HG02571 (cell line): ENCODE measurements at regions not wholly inside any gene's neighbourhood (a gene's known extent, or its start where the extent isn't known, plus 50 kb on each side); places are given as distances from the start of the nearest gene placed in this dataset.
"Not testable (repeated sequence)": the region's sequence is repeated elsewhere in the genome, so short reads cannot be mapped to it uniquely, and the experiment has no call there.

Experiments
- ATAC-seq: cut with Tn5 transposase; IDR thresholded peaks from one replicate; pipeline ENCODE4 v1.9.1; 2021; ENCODE audit warnings: mild to moderate bottlenecking, moderate library complexity; ENCODE audit not compliant: unreplicated experiment

DNA sequence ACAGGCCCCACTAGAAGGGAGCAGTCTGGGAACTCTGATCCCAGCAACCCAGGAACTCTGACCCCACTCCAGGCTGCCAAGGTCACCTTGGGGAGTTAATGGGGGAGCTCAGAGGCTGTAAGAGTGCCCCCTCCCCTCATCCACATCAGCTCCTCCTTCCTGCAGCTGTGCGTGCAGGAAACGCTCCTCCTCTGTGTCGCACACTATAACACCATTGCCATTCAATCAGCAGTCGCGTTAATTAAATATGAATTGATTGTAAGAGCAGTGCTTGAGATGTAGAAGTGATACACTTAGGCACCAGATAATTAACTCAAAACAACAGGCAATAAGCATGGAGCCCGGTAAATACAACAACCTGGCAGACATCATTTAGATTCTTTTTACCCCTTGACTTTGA, 205.7 kb downstream of the MATN1 start:
- ATAC-seq, result not testable (repeated sequence)

DNA sequence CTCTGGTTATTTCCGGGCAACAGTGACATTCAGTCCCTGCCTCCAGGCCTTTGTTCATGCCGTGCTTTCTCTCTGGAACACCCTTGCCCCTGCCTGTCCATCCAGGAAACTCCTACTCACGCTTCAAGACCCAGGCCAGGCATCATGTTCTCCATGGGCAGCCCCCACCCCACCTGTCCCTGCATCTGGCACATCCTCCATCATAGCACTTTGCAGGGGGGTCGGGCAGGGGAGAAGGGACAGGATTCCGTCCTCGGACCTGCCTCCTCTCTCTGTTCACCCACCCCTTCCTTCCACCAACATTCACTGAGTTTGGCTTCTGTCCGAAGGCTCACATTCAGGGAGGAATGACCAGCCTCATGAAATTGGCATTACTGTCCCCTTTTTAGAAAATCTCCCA, 206.1 kb downstream of the MATN1 start:
- ATAC-seq, result not testable (repeated sequence)

DNA sequence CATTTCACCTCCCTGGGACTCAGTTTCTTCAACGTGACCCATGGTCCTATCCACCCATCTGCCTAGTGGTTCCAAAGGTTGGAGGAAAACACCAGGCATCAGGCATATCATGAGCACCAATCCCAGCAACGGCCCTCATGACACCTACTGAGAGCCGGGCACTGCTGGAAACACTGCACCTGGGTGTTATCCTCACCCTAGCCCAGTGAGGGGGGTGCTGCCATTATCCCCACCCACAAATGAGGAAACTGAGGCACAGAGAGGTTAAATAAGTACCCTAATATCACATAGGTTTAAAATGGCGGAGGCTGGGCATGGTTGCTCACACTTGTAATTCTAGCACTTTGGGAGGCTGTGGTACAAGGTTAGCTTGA, 206.9 kb downstream of the MATN1 start:
- ATAC-seq, result no peak

DNA sequence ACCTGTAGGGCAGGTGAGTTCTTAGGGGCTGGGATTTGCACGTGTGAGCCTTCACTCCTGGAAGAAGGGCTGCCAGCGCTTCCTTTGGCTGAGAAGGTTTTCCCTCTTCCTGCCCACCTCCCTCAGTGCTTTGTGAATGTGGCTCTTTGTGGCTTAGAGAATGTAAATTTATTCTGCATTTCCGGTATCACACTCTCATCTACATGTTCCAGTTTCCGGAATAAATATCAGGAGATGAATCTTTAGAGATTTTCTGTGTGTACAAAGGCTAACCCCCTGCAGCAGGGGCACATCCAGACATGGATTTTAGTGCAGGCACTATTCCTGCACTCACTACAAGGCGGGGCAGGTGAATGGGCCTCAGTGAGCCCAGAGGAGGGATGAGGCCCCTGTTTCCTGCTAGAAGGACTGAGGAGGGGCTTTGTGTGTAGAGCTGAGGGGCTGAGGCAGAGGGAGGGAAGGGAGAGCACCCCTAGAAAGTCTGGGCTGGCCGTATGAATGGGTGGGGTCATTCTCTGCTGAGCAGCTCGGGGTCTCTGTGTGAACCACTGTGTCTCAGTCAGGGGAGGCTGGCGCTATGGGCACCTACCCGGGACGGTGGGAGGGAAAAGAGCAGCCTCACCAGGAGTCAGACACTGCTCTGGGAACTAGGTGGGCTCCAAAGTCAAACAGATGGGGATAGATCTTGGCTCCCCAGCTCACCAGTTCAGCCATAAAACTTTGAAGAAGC, 207.5 kb downstream of the MATN1 start:
- ATAC-seq, result no peak

DNA sequence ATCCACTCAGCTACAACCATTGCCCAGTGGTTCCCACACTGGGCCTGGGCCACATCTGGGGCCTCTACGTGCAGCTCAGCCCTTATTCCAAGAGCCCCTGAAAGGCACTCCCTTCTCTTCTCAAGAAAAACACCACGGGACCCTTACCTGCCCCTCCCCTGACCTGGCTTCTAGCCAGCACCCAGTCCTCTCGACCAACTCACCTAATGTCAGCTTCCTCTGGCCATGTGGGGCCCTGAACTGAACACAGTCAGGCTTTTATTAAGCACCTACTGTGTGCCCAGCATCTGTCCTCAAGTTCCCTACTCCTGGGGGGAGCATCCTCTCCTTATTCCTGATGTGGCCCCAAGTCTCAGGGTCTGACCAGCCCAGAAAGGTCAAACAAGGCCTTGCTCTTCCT, 208.4 kb downstream of the MATN1 start:
- no peak for ATAC-seq

DNA sequence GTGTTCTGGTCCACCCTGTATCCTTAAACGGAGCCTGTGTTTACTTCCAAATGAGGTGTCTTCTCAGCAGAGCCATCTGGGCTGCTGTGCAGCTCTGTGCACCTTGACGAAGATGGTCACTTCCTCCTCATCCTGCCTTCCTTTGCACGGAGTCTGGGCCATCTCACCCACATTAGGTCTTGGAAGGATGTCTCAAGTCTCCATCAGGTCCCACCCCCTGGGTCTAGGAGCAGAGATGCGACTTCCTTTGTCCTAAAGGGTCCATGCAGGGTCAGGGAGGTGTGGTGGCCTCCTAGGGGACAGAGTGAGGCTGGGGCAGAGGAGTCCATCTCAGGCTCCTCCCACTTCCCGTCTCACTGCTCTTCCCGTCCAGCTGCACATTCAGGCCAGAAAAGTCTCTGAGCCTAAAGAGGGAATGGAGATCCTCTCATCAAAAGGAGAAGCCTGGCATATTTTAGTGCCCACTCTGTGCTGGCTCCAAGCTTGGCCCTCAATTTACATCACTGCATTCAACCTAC, 209.2 kb downstream of the MATN1 start:
- ATAC-seq, result no peak

DNA sequence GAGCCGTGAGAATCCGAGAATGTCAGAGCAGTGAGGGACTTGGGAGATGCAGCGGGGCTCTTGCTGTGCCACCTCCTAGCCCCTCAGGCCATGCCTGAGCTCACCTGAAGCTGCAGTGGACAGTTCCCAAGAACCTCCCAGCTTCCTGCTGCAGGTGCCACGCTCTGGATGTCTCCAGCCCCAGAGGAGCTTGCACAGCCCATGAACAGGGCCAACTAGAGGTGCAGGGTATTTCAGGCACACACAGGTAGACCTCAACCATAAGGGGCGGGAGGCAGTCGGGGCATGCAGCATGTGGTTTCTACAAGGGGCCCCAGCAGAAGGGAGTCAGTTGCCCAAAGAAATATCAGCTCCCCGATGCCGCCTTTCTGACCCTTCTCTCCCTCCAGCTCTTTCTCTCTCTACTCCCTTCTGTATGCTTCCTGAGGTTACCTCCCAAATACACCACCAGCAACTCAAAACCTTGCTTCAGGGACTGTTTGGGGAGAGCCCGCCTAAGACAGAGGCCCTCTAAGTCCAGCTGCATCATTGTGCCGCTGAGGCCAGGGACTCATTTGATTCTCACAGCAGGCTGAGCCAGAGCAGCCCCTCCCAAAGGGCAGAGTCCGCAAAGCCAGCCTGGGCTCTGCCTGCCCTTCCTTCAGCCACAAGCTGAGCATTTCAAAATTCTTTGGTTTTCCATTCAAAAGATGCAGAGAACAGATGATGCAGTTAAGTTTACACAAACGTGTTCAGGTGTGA, 209.8 kb downstream of the MATN1 start:
- no peak for ATAC-seq

DNA sequence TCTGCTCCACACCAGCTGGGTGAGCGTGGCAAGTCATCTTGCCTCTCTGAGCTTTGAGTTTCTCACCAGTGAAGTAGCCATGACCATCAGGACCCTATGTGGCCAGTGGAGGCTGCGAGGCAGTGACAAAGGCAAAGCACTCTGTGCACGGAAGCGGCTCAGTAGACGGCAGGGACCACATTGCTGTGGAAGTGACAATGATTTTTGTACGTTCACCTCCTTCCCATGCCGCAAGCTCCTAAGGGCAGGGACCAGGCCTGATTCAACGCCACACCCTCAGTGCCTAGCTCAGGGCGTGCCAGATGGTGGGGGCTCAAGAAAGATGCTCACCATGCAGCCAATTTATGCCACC, 210.5 kb downstream of the MATN1 start:
- ATAC-seq, result no peak

DNA sequence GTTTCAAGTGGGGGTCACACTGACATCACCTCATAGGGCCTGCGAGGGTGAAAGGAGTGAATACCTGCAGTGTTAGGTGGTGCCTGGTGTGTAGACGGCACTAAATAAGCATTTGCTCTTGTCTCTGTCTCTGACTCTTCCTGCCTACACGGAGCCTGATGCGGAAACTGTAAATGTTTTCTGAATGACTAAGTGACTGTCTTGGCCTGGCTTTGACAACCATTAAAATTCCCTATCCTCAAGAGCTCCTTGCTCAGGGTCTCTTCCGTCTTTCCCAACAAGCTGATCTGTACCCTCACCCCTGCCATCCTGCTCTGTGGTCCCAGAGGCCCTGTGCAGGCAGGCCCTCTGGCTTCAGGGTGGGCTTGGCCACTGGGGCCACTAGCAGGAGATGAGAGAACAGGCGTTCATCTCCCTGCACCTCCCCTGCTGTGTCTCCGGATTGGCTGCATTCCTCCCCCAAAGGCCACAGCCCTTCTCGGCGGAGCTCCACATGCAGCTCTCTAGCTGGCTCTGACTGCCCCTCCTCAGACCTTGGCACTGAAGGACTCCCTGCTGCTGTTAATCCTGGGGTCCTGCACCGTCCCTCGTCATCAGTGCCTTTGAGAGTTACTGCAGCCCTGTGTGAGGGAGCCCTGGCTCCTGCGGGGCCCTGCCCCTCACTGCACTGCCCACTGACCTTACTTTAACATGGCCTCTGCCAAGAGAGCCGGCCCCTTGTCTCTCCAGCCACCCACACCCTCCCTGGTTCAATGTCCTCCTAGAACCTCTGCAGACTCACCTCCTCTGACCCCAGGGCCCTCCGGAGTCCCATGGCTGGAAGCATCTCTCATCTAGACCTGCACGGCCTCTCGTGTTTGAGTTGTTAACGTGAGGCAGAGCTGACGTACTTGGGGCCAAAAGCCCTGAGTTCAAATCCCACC, 211.1 kb downstream of the MATN1 start:
- ATAC-seq, result no peak

DNA sequence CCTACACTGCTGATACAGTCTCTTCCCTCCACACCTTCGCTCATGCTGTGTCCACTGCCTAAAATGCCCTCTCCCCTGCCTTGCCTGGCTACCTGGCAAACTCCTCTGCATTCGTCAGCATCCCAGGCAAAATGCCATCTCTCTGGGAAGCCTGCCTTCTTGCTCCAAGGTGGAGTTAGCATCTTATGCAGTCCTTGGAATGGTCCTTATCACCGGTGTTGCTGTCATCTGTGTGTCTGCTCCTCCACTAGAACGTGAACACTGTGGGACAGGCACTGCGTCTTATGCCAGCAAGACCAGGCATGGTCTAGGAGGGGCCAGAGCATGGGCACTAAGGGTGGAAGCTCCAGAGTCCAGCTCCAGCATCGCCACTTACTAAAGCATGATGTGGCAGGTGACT, 211.8 kb downstream of the MATN1 start:
- ATAC-seq, result no peak

DNA sequence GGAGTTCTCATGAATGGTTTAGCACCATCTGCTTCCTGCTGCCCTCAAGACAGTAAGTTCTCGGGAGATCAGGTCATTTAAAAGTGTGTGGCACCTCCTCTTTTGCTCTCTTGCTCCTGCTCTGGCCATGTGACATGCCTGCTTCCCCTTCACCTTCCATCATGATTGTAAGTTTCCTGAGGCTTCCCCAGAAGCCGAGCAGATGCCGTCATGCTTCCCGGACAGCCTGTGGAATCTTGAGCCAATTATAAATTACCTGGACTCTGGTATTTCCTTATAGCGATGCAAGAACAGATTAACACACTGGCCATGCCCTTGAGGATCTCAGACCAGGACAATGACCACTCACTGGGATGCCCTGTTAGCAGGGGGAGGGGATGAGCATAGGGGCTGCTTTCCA, 212.3 kb downstream of the MATN1 start:
- no peak for ATAC-seq

DNA sequence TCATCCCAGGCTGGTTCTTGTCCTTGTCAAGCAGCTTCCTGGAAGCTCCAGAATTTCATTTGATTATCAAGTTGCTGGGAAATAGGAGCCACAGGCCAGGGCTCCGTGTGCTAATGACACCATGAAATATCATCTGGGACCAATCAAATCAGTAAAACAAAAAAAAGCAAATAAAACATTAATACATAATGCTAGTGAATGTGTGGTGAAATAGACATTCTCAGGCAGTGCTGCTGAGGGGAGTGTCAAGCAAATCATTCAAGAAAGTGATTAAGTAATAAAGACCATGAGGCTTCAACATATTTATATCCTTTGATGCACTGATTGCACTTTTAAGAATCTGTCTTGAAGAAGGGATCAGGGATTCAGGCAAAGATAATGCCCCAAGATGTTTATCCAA, 213.7 kb downstream of the MATN1 start:
- no peak for ATAC-seq

DNA sequence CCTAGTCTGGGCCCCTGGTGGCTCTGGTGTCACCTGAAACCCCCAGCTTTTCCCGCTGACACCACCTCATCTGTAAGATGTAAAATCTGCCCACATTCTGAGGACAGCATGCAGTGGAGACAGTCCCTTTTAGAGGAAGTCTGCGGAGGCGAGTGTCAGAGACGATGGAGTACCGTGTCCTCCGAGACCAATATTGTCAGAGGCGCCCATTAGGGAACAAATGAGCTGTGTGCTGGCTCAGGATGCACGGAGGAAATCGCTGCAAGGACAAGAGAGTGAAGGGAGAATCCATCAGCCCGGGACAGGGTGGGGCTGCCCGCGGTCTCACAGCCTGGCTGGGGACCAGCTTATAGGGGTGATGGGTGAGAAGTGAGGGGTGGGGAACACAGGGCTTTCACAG, 214.8 kb downstream of the MATN1 start:
- ATAC-seq, result no peak

DNA sequence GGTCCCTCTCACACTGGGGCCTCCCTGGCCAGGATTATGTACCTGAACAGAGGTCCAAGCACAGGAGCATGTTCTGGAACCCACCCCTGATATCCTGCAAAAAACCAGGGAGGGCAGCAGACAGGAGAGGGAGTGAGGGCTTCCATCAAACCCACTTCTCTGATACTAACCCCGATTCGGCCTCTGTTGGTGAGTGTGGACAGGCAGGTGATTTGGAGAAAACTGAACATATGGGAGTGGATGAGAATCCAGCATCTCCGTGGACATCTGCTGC, 215.3 kb downstream of the MATN1 start:
- ATAC-seq, result no peak

DNA sequence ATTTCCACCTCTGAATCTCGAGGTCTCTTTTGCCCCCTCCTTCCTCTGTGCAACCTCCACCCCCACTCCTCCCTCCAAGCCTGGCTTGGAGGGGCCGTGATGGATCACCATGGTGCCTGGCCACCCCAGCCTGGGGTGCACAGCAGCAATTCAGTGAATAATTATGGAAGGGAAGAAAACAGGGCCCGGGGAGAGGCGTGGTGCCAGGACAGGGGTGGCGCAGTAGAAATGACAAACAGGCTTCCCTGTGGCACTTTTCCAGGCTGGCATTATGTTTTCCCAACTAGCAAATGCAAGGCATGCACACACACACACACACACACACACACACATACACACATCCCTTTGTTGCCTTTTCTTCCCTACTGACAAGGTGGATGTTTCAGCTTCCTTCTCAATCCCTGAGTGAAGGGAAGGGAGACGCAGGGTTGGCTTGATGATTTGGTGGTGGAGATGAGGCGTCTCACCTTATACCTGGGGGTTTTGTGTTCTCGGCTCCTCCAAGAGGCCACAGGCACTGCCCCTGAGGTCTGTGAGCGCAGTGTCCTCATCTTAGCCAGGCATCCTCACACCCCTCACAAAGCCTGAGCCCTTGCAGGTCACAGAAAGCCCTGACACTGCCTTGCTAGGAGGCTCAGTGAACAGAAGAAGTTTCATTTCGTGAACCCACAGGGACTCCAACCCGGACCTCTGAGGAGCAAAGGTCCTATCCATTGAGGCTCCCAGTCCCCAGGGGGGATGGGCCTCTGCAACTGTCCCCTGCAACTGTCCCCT, 215.8 kb downstream of the MATN1 start:
- ATAC-seq, result no peak

DNA sequence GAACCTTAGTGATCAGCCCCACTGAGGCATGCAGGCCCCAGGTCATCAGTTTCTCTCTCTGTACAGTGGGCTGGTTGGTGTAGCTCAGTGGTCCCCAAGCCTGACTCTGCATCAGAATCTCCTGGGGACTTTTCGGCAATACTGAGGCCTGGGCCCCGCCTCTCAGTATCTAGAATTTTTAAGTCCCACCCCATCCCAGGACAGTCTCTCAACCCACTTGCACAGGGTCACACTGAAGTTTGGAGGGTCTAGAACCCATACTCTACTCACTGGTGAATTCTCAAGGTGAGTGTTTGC, 216.4 kb downstream of the MATN1 start:
- no peak for ATAC-seq

DNA sequence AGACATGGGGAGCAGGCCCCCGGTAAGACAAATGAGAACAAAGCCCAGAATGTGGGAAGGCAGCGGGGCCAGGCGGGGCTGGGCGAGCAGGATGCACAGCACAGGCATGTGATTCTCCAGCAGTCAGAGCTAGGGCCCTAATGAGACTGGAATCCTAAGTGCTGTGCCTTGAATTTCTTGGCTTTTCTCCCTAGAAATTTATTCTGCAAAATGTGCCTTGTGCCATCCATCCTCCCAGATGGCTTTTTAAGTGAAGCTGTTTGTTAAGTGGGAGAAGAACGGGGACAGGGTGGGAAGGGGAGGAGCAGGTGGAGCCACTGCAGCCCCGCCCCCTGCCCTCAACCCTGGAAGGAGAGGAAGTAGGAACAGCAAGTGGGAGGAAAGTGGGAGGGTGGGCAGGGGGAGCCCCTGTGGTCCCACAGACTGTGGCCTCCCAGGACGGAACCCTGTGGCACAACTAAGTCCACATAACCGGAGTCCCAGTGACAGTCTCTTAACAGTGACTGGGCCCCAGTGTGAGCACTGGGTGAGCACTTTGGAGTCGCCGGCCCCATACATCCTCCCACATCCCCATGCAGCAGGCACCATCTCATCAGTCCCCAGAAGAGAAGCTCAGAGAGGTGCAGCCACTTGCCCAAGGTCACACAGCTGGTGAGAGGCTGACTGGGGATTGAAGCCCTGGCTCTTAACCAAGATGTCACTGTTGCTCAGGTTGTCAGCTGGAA, 216.9 kb downstream of the MATN1 start:
- no peak for ATAC-seq

DNA sequence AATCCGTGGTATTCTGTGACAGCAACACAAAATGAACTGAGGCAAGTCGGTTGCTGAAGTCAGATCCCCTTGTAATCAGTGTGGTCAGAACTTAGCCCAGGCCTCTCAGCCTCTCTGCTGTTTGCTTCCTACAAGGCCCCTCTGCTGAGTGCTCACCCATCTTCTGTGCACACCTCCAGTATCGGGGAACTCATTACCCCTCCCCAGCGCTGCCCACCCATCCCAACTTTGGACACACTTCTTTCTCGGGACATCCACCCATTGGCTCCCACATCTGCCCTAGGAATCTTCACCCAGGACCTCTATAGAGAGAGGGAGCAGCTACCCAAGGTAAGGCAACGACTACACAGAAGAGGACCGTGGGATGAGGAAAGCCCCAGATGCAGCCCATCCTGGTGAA, 217.5 kb downstream of the MATN1 start:
- ATAC-seq, result no peak

DNA sequence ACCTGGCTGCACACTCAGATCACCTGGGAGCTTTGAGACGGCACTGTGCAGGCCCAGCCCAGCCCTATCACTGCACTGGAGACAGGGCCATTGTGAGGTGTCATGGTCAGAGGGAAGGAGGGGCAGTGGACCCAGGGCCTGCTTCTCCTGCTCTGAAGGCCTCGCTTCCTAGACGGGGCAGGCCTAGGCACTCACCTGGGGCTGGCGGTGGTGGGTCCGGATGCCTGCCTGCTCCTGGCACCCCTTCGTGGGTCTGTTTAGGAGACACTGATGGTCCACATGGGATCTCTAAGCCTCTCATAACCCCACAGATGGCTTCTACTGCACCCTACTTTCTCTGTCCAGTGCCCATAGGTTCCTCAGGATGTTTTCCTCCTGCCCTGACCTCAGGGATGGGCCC, 230.9 kb downstream of the MATN1 start:
- no peak for ATAC-seq

DNA sequence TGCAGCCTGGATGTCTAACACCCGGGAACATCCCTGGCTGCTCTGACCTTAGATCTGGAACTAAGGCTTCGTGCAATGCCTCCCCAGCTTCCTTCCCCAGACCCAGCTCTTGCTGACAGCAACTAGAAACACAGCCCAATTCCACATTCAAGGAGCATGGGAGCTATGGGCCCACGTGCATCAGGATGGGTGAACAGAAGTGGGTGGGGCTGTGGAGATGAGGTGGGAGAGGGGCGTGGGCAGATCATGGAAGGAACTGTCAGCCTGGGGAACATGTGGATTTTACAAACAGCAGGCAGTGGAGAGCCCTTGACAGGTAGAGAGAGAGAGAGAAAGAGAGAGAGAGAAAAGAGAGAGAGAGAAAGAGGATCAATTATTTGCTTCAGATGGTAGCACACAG, 231.6 kb downstream of the MATN1 start:
- ATAC-seq, result no peak
